Endometrium (tissue), 2 donors: ENCODE measurements at regions not wholly inside any gene's neighbourhood (a gene's known extent, or its start where the extent isn't known, plus 50 kb on each side); places are given as distances from the start of the nearest gene placed in this dataset.
"Not testable (repeated sequence)": the region's sequence is repeated elsewhere in the genome, so short reads cannot be mapped to it uniquely, and the experiment has no call there.

Experiments used
- FAIRE-seq: peaks from 2 replicates; lab custom pipeline; 2012; peaks lifted over from hg19 to GRCh38; lab: Jason Lieb, UNC
- donor health status: control.
- donor health status: control.

GRCh38 chr5:104987074-104987473 lies 1424.5 kb upstream of the NUDT12 start:
- no peak for FAIRE-seq

- no peak for FAIRE-seq
These were observed 1414.9 kb upstream of the NUDT12 start for GRCh38 chr5:104977529-104977928.

- FAIRE-seq = no peak
These were observed 1405.3 kb upstream of the NUDT12 start for GRCh38 chr5:104967806-104968410.

GRCh38 chr5:104965006-104965405 lies 1402.4 kb upstream of the NUDT12 start:
- FAIRE-seq = no peak

- FAIRE-seq = no peak
These were observed 1392.9 kb upstream of the NUDT12 start for GRCh38 chr5:104955479-104955878.

GRCh38 chr5:104952876-104953275 lies 1390.3 kb upstream of the NUDT12 start:
- no peak for FAIRE-seq

- no peak for FAIRE-seq
These were observed 1389.2 kb upstream of the NUDT12 start for GRCh38 chr5:104951829-104952228.

- FAIRE-seq = no peak
These were observed 1384.5 kb upstream of the NUDT12 start for GRCh38 chr5:104947076-104947475.

- FAIRE-seq = no peak
These were observed 1380.1 kb upstream of the NUDT12 start for GRCh38 chr5:104942735-104943134.

GRCh38 chr5:104941030-104941645 lies 1378.5 kb upstream of the NUDT12 start:
- no peak for FAIRE-seq

GRCh38 chr5:104937598-104937997 lies 1375.0 kb upstream of the NUDT12 start:
- no peak for FAIRE-seq

- FAIRE-seq = no peak
These were observed 1369.8 kb upstream of the NUDT12 start for GRCh38 chr5:104932431-104932830.

GRCh38 chr5:104928906-104929520 lies 1366.4 kb upstream of the NUDT12 start:
- FAIRE-seq = no peak

- no peak for FAIRE-seq
These were observed 1352.6 kb upstream of the NUDT12 start for GRCh38 chr5:104915226-104915625.

- FAIRE-seq = no peak
These were observed 1352.0 kb upstream of the NUDT12 start for GRCh38 chr5:104914536-104915070.

- FAIRE-seq = no peak
These were observed 1351.3 kb upstream of the NUDT12 start for GRCh38 chr5:104913841-104914281.

- peak; percentile 72 for FAIRE-seq
These were observed 1347.2 kb upstream of the NUDT12 start for GRCh38 chr5:104909803-104910202.

- no peak for FAIRE-seq
These were observed 1342.0 kb upstream of the NUDT12 start for GRCh38 chr5:104904561-104904960.

- FAIRE-seq = no peak
These were observed 1341.4 kb upstream of the NUDT12 start for GRCh38 chr5:104903941-104904340.

GRCh38 chr5:104891596-104891995 lies 1329.0 kb upstream of the NUDT12 start:
- no peak for FAIRE-seq

GRCh38 chr5:104890767-104891166 lies 1328.2 kb upstream of the NUDT12 start:
- no peak for FAIRE-seq

GRCh38 chr5:104859437-104859836 lies 1296.8 kb upstream of the NUDT12 start:
- FAIRE-seq = no peak

GRCh38 chr5:104852099-104852498 lies 1289.5 kb upstream of the NUDT12 start:
- not testable (repeated sequence) for FAIRE-seq
